HepG2 (cell line): ENCODE measurements at regions not wholly inside any gene's neighbourhood (a gene's known extent, or its start where the extent isn't known, plus 50 kb on each side); places are given as distances from the start of the nearest gene placed in this dataset.

ENCODE experiments used
- ATAC-seq: fragments of 200-7000 bp; cut with Tn5 transposase; 3 replicates; pipeline ENCODE4 v1.9.1; 2020; ENCODE audit warnings: mild to moderate bottlenecking, moderate library complexity
- BruUV-seq: library from RNA; stranded (reverse); fragments of 400-500 nt; replicated peaks from 2 replicates; lab custom pipeline; 2021; lab: Mats Ljungman, UMichigan
- CTCF ChIA-PET: fragments of 300-600 bp; formaldehyde crosslinking; extraction: SDS; loops from one replicate; lab custom pipeline; 2021; ENCODE audit warnings: low total read pairs, inconsistent platforms, low intra/inter-chr PET ratio; lab: Yijun Ruan, JAX
- POLR2A ChIA-PET: fragments of 350-600 bp; sonication (Branson Sonifier 250); formaldehyde crosslinking; loops from one replicate; lab custom pipeline; 2020; ENCODE audit warnings: antibody characterized with exemption, inconsistent platforms; lab: Yijun Ruan, JAX
- DNase-seq: peaks from one replicate; pipeline ENCODE4 v3.0.0-alpha.2; 2015; ENCODE audit warnings: low spot score
- FAIRE-seq: peaks from 3 replicates; lab custom pipeline; 2011; peaks lifted over from hg19 to GRCh38; lab: Jason Lieb, UNC
- H2AFZ ChIP-seq: one replicate; pipeline ENCODE4 v1.6.1; 2011; ENCODE audit warnings: low read length, inconsistent platforms
- H3K27ac ChIP-seq: fragments of 300-600 bp; 3 replicates; pipeline ENCODE4 v1.8.0; 2011; ENCODE audit warnings: mixed run types, mild to moderate bottlenecking, mixed read lengths, low read length, inconsistent platforms; ENCODE audit not compliant: insufficient read depth; ENCODE audit errors: extremely low read length
- H3K27me3 ChIP-seq, 2 experiments: fragments of 200-600 bp in 1 of 2; 2 replicates in 1 of 2; 3 replicates in 1 of 2; pipeline versions ENCODE4 v1.6.0 to v1.8.0; 2011; ENCODE audit warnings: low read length in 2 of 2, mild to moderate bottlenecking in 2 of 2, moderate library complexity in 2 of 2, inconsistent platforms in 1 of 2; ENCODE audit not compliant: insufficient read depth in 2 of 2, control insufficient read depth in 1 of 2
- H3K36me3 ChIP-seq, 2 experiments: fragments of 200-600 bp in 1 of 2; replicated peaks in 1 of 2; 2 replicates in 1 of 2; 3 replicates in 1 of 2; pipeline versions ENCODE4 v1.5.1 to v1.8.0; 2011; ENCODE audit warnings: low read length in 2 of 2, inconsistent platforms in 1 of 2; ENCODE audit not compliant: insufficient read depth in 2 of 2, control insufficient read depth in 1 of 2
- H3K4me1 ChIP-seq: 2 replicates; pipeline ENCODE4 v1.5.1; 2012; ENCODE audit warnings: low read length, inconsistent platforms; ENCODE audit not compliant: insufficient read depth
- H3K4me2 ChIP-seq: 2 replicates; pipeline ENCODE4 v1.6.0; 2011; ENCODE audit warnings: low read depth, low read length, inconsistent platforms
- H3K4me3 ChIP-seq, 3 experiments: fragments of 200-600 bp in 1 of 3; sonication (generic), shearing (Covaris generic) in 1 of 3; replicated peaks in 1 of 3; 2 replicates each; pipeline ENCODE4 v1.5.1; 2011 to 2016; ENCODE audit warnings: low read length in 3 of 3, inconsistent platforms in 2 of 3, low read depth in 2 of 3, mild to moderate bottlenecking in 2 of 3, control low read depth in 1 of 3, mixed read lengths in 1 of 3; ENCODE audit not compliant: insufficient read depth in 1 of 3
- H3K79me2 ChIP-seq: one replicate; pipeline ENCODE4 v1.6.1; 2011; ENCODE audit warnings: low read length, inconsistent platforms; ENCODE audit not compliant: insufficient read depth
- H3K9ac ChIP-seq: 2 replicates; pipeline ENCODE4 v1.6.0; 2011; ENCODE audit warnings: mild to moderate bottlenecking, low read depth, low read length, inconsistent platforms; ENCODE audit not compliant: insufficient read depth
- H3K9me3 ChIP-seq: 2 replicates; pipeline ENCODE4 v1.5.1; 2012; ENCODE audit warnings: mild to moderate bottlenecking, low read length
- H4K20me1 ChIP-seq: 2 replicates; pipeline ENCODE4 v1.6.0; 2011; ENCODE audit warnings: inconsistent platforms, mild to moderate bottlenecking, low read length, moderate library complexity; ENCODE audit not compliant: insufficient read depth
- ARNT ChIP-seq: fragments of 450-650 bp; IDR thresholded peaks from 2 replicates; pipeline ENCODE4 v1.6.1; 2017
- ATAD3A ChIP-seq: sonication (generic); formaldehyde crosslinking; IDR thresholded peaks from 2 replicates; pipeline ENCODE4 v1.4.0; 2020; ENCODE audit warnings: missing genetic modification reagents
- KAT7 ChIP-seq: IDR thresholded peaks from 2 replicates; pipeline ENCODE4 v1.6.1; 2018; ENCODE audit warnings: borderline replicate concordance, missing compliant biosample characterization
- ZNF468 ChIP-seq: sonication (generic); formaldehyde crosslinking; IDR thresholded peaks from 2 replicates; pipeline ENCODE4 v1.8.0; 2022; ENCODE audit warnings: mild to moderate bottlenecking, moderate library complexity, missing genetic modification reagents
- ZNF646 ChIP-seq: sonication (generic); formaldehyde crosslinking; IDR thresholded peaks from 2 replicates; pipeline ENCODE4 v1.9.0; 2021; ENCODE audit warnings: mild to moderate bottlenecking, missing genetic modification reagents
- in situ Hi-C: cut with HindIII; loops from 2 replicates; pipeline ENCODE4 v1.10.0; 2017; ENCODE audit warnings: low pct_unique_long_range_greater_than_20kb; ENCODE audit not compliant: extremely low pct_ligation_motif_present
- intact Hi-C: fragments of 100-400 bp; cut with micrococcal nuclease; formaldehyde crosslinking; loops from one replicate; pipeline ENCODE4 v1.10.0; 2022; ENCODE audit not compliant: unreplicated experiment

- in situ Hi-C loops: no loop called here
- H3K4me2 ChIP-seq: no peak overlapping the region
- no peaks in the 10 kb centered on the region for H3K27me3 ChIP-seq
- no TSS peak for BruUV-seq
- no peak overlapping the region for H2AFZ ChIP-seq
- H4K20me1 ChIP-seq: no peaks in the 10 kb centered on the region
- H3K36me3 ChIP-seq: no peaks in the 10 kb centered on the region
- no peak overlapping the region for H3K4me3 ChIP-seq
- no peak overlapping the region for H3K27ac ChIP-seq
- POLR2A ChIA-PET: no interaction called here
- no peak for FAIRE-seq
- ATAC-seq: no peak
- intact Hi-C loops: no loop called here
- no peak for DNase-seq
- no peaks in the 10 kb centered on the region for H3K4me1 ChIP-seq
- TF ChIP-seq ZNF646 (CRISPR knock-in tag) (no peak), ATAD3A (CRISPR knock-in tag) (no peak), ARNT (no peak), ZNF468 (CRISPR knock-in tag) (no peak), KAT7 (CRISPR knock-in tag) (no peak)
- CTCF ChIA-PET: no interaction called here
- no peak overlapping the region for H3K9ac ChIP-seq
- H3K79me2 ChIP-seq: no peaks in the 10 kb centered on the region
- H3K9me3 ChIP-seq: no peaks in the 10 kb centered on the region
These were observed 242.2 kb downstream of the DKK2 start for GRCh38 chr4:106793933-106794332.
